ENCODE measurements at regions not wholly inside any gene's neighbourhood (a gene's known extent, or its start where the extent isn't known, plus 50 kb on each side); places are given as distances from the start of the nearest gene placed in this dataset.
"Not testable (repeated sequence)": the region's sequence is repeated elsewhere in the genome, so short reads cannot be mapped to it uniquely, and the experiment has no call there.

- no peak for DNase-seq (ENCODE audit: low read depth in 2 of 2)
These were observed 119.4 kb upstream of the CXADR start for GRCh38 chr21:17393413-17393812.

GRCh38 chr21:17396948-17397347, 115.9 kb upstream of the CXADR start:
- no peak for DNase-seq (ENCODE audit: low read depth in 2 of 2)

GRCh38 chr21:17397703-17398102, 115.1 kb upstream of the CXADR start:
- no peak for DNase-seq (ENCODE audit: low read depth in 2 of 2)

GRCh38 chr21:17398954-17399353, 113.9 kb upstream of the CXADR start:
- DNase-seq (ENCODE audit: low read depth in 2 of 2), result not testable (repeated sequence)

- no peak for DNase-seq (ENCODE audit: low read depth in 2 of 2)
These were observed 109.9 kb upstream of the CXADR start for GRCh38 chr21:17402937-17403336.

- DNase-seq (ENCODE audit: low read depth in 2 of 2), result no peak
These were observed 106.6 kb upstream of the CXADR start for GRCh38 chr21:17406202-17406601.

- no peak for DNase-seq (ENCODE audit: low read depth in 2 of 2)
These were observed 98.1 kb upstream of the CXADR start for GRCh38 chr21:17414766-17415165.

- DNase-seq (ENCODE audit: low read depth in 2 of 2), result no peak
These were observed 96.7 kb upstream of the CXADR start for GRCh38 chr21:17416139-17416538.

- DNase-seq (ENCODE audit: low read depth in 2 of 2), result no peak
These were observed 89.9 kb upstream of the CXADR start for GRCh38 chr21:17422931-17423330.

- no peak for DNase-seq (ENCODE audit: low read depth in 2 of 2)
These were observed 85.7 kb upstream of the CXADR start for GRCh38 chr21:17427157-17427556.

GRCh38 chr21:17427831-17428483, 84.9 kb upstream of the CXADR start:
- no peak for DNase-seq (ENCODE audit: low read depth in 2 of 2)

GRCh38 chr21:17428484-17428869, 84.4 kb upstream of the CXADR start:
- DNase-seq (ENCODE audit: low read depth in 2 of 2), result no peak

- no peak for DNase-seq (ENCODE audit: low read depth in 2 of 2)
These were observed 83.9 kb upstream of the CXADR start for GRCh38 chr21:17428980-17429379.

- DNase-seq (ENCODE audit: low read depth in 2 of 2), result no peak
These were observed 82.9 kb upstream of the CXADR start for GRCh38 chr21:17429936-17430335.

GRCh38 chr21:17432732-17433057, 80.1 kb upstream of the CXADR start:
- DNase-seq (ENCODE audit: low read depth in 2 of 2), result no peak

- DNase-seq (ENCODE audit: low read depth in 2 of 2), result no peak
These were observed 79.1 kb upstream of the CXADR start for GRCh38 chr21:17433730-17434129.

GRCh38 chr21:17435565-17436543, 77.0 kb upstream of the CXADR start:
- DNase-seq (ENCODE audit: low read depth in 2 of 2), result no peak

GRCh38 chr21:17436626-17437111, 76.2 kb upstream of the CXADR start:
- no peak for DNase-seq (ENCODE audit: low read depth in 2 of 2)

GRCh38 chr21:17438635-17439034, 74.2 kb upstream of the CXADR start:
- no peak for DNase-seq (ENCODE audit: low read depth in 2 of 2)

GRCh38 chr21:17440969-17441368, 71.9 kb upstream of the CXADR start:
- no peak for DNase-seq (ENCODE audit: low read depth in 2 of 2)

GRCh38 chr21:17441370-17441769, 71.5 kb upstream of the CXADR start:
- no peak for DNase-seq (ENCODE audit: low read depth in 2 of 2)

- DNase-seq (ENCODE audit: low read depth in 2 of 2), result no peak
These were observed 70.7 kb upstream of the CXADR start for GRCh38 chr21:17442165-17442564.

GRCh38 chr21:17444828-17445227, 68.0 kb upstream of the CXADR start:
- no peak for DNase-seq (ENCODE audit: low read depth in 2 of 2)

All from stimulated activated CD8-positive, alpha-beta memory T cell treated with anti-CD3 and anti-CD28 coated beads, Interleukin-7, amount 100 ng/mL, for 1 hour (primary cell).